Suppressor macrophage treated with lipopolysaccharide for 4 hours (primary cell): ENCODE measurements at regions not wholly inside any gene's neighbourhood (a gene's known extent, or its start where the extent isn't known, plus 50 kb on each side); places are given as distances from the start of the nearest gene placed in this dataset.

Experiments
- DNase-seq: peaks from one replicate; pipeline ENCODE4 v3.0.0-alpha.2; 2020

- DNase-seq, result no peak
These were observed 60.7 kb upstream of the PHF21A start for GRCh38 chr11:46181843-46182424.

DNA sequence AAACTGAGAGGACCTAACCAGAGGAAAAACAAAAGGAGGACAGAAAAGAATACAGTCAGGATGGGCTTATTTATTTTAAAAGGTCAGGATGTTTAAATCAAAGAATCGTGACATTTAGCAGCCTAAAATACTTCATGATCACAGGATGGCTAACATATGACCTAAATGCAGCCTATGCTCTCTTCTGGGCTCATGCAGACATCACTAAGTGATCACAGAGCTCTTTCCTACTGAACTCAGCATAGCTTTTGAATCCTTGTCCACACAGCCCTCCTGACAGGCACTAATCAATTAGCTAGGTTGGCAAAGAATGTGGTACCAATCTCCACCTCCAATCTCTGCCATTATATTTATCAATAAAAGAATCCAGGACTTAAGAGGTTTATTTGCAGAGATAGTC lies 60.1 kb upstream of the PHF21A start:
- DNase-seq, result no peak

GRCh38 chr11:46180736-46181135 lies 59.5 kb upstream of the PHF21A start:
- no peak for DNase-seq

GRCh38 chr11:46178513-46178912 lies 57.3 kb upstream of the PHF21A start:
- DNase-seq, result no peak

- no peak for DNase-seq
These were observed 55.2 kb upstream of the PHF21A start for GRCh38 chr11:46176421-46176820.

DNA sequence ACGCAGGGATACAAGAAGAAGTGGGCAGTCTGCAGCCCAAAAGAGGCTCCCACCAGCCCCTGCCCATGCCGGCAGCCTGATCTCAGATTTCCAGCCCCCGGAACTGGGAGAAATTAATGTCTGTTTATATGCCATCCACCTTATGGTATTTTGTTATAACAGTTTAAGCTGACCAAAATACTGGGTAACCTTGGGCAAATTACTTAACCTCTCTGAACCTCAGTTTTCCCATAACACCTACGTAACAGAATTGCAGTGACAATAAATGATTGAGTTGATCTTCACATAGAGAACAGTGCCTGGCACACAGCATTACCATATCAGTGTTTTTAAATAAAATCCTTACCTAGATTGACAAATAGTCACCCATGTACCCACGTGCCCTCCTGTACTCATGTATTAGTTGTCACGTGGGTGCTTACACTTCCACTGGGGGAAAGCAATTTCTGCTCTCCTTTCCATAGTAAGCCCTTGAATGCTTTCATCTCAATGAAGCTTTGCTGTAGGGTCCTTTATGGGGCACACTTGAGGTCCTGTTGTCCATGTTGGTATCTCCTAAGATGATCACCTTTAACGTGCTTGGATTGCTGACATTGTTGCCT lies 54.2 kb upstream of the PHF21A start:
- DNase-seq, result no peak

DNA sequence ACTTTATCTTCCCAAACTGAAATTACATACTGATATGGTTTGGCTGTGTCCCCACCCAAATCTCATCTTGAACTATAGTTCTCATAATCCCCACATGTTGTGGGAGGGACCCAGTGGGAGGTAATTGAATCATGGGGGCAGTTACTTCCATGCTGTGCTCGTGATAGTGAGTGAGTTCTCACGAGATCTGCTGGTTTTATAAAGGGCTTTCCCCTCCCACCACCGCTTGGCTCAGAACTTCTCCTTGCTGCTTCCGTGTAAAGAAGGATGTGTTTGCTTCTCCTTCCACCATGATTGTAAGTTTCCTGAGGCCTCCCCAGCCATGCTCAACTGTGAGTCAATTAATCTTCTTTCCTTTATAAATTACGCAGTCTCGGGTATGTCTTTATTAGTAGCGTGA lies 50.4 kb upstream of the PHF21A start:
- DNase-seq, result peak; percentile 35
